H1 (cell line): ENCODE measurements at regions not wholly inside any gene's neighbourhood (a gene's known extent, or its start where the extent isn't known, plus 50 kb on each side); places are given as distances from the start of the nearest gene placed in this dataset.

Experiments used
- CTCF ChIA-PET: fragments of 300-600 bp; sonication (Branson Sonifier 250); formaldehyde crosslinking; loops from one replicate; lab custom pipeline; 2021; ENCODE audit not compliant: partially characterized antibody; lab: Charles Lee
- POLR2A ChIA-PET: fragments of 300-600 bp; sonication (Branson Sonifier 250); formaldehyde crosslinking; loops from one replicate; lab custom pipeline; 2021; ENCODE audit warnings: inconsistent platforms; ENCODE audit not compliant: partially characterized antibody; lab: Charles Lee
- DNase-seq, 2 experiments: peaks; one replicate each; pipeline versions ENCODE4 v3.0.0 to v3.0.0-alpha.2; 2010 to 2022; ENCODE audit warnings: low spot score in 2 of 2, low read depth in 1 of 2, mixed read lengths in 1 of 2
- FAIRE-seq: peaks from 2 replicates; lab custom pipeline; 2011; peaks lifted over from hg19 to GRCh38; lab: Jason Lieb, UNC
- H2AFZ ChIP-seq: 2 replicates; pipeline ENCODE4 v1.8.1; 2012; ENCODE audit warnings: low read length, inconsistent platforms
- H2AK5ac ChIP-seq: 2 replicates; pipeline ENCODE4 v1.6.1; 2013; ENCODE audit warnings: low read depth, low read length
- H2BK120ac ChIP-seq: replicated peaks from 2 replicates; pipeline ENCODE3; 2013; ENCODE audit warnings: low read depth, low read length, inconsistent platforms
- H2BK12ac ChIP-seq: 2 replicates; pipeline ENCODE4 v1.6.1; 2013; ENCODE audit warnings: low read depth, low read length
- H2BK15ac ChIP-seq: 2 replicates; pipeline ENCODE4 v1.6.1; 2013; ENCODE audit warnings: low read length
- H2BK20ac ChIP-seq: 2 replicates; pipeline ENCODE4 v1.6.1; 2013; ENCODE audit warnings: low read length
- H2BK5ac ChIP-seq: 2 replicates; pipeline ENCODE4 v1.6.1; 2013; ENCODE audit warnings: low read depth, low read length
- H3K14ac ChIP-seq: 2 replicates; pipeline ENCODE4 v1.6.1; 2013; ENCODE audit warnings: inconsistent platforms; ENCODE audit not compliant: insufficient read length
- H3K18ac ChIP-seq: 2 replicates; pipeline ENCODE4 v1.6.1; 2013; ENCODE audit warnings: low read length; ENCODE audit errors: extremely low read depth
- H3K23ac ChIP-seq: 2 replicates; pipeline ENCODE4 v1.6.1; 2013; ENCODE audit warnings: inconsistent platforms; ENCODE audit not compliant: insufficient read length
- H3K23me2 ChIP-seq: 2 replicates; pipeline ENCODE4 v1.6.1; 2013; ENCODE audit warnings: low read depth, low read length
- H3K27ac ChIP-seq: 2 replicates; pipeline ENCODE4 v1.6.1; 2011; ENCODE audit warnings: low read depth, low read length, inconsistent platforms
- H3K27me3 ChIP-seq, 4 experiments: replicated peaks in 1 of 4; 1 replicate in 1 of 4; 2 replicates in 3 of 4; pipeline versions ENCODE4 v1.6.1 to v1.8.1; 2011 to 2013; ENCODE audit warnings: low read length in 3 of 4, mild to moderate bottlenecking in 3 of 4, inconsistent platforms in 2 of 4, mixed read lengths in 2 of 4, moderate library complexity in 1 of 4; ENCODE audit not compliant: control insufficient read depth in 3 of 4, insufficient read depth in 3 of 4; ENCODE audit errors: extremely low read depth in 1 of 4
- H3K36me3 ChIP-seq, 4 experiments: 2 replicates each; pipeline versions ENCODE4 v1.6.1 to v1.8.1; 2011 to 2013; ENCODE audit warnings: mild to moderate bottlenecking in 4 of 4, low read length in 3 of 4, moderate library complexity in 2 of 4, control low read depth in 1 of 4, inconsistent platforms in 1 of 4; ENCODE audit not compliant: insufficient read depth in 4 of 4, control insufficient read depth in 2 of 4
- H3K4ac ChIP-seq: replicated peaks from 2 replicates; pipeline ENCODE3; 2013; ENCODE audit warnings: low read length, low read depth, mixed read lengths, inconsistent platforms; ENCODE audit not compliant: insufficient read length
- H3K4me1 ChIP-seq, 4 experiments: replicated peaks in 1 of 4; 1 replicate in 1 of 4; 2 replicates in 3 of 4; pipeline versions ENCODE4 v1.6.1 to v1.8.1; 2011 to 2013; ENCODE audit warnings: low read length in 3 of 4, inconsistent platforms in 2 of 4, mixed read lengths in 1 of 4; ENCODE audit not compliant: insufficient read depth in 4 of 4, control insufficient read depth in 3 of 4
- H3K4me2 ChIP-seq, 2 experiments: 2 replicates each; pipeline versions ENCODE4 v1.6.1 to v1.8.1; 2011 to 2013; ENCODE audit warnings: low read depth in 2 of 2, low read length in 2 of 2, control low read depth in 1 of 2, inconsistent platforms in 1 of 2, mild to moderate bottlenecking in 1 of 2; ENCODE audit not compliant: insufficient read depth in 1 of 2
- H3K4me3 ChIP-seq, 4 experiments: fragments of 200-600, 300-600 bp in 1 of 4; sonication (generic), shearing (Covaris generic), sonication (Bioruptor Twin) in 1 of 4; 2 replicates each; pipeline versions ENCODE4 v1.5.1 to v1.8.1; 2011 to 2016; ENCODE audit warnings: low read length in 4 of 4, low read depth in 3 of 4, control low read depth in 2 of 4, inconsistent platforms in 2 of 4, mild to moderate bottlenecking in 2 of 4, mixed read lengths in 1 of 4, moderate library complexity in 1 of 4; ENCODE audit not compliant: insufficient read depth in 2 of 4; ENCODE audit errors: extremely low read depth in 1 of 4
- H3K56ac ChIP-seq: replicated peaks from 2 replicates; pipeline ENCODE3; 2013; ENCODE audit warnings: low read depth, mild to moderate bottlenecking, mixed read lengths, low read length, inconsistent platforms; ENCODE audit not compliant: insufficient read length
- H3K79me1 ChIP-seq: 2 replicates; pipeline ENCODE4 v1.6.1; 2013; ENCODE audit warnings: low read depth, low read length, control low read depth
- H3K79me2 ChIP-seq, 2 experiments: 2 replicates each; pipeline versions ENCODE4 v1.6.1 to v1.8.1; 2012 to 2013; ENCODE audit warnings: low read length in 2 of 2, mild to moderate bottlenecking in 2 of 2, inconsistent platforms in 1 of 2; ENCODE audit not compliant: insufficient read depth in 2 of 2, control insufficient read depth in 1 of 2
- H3K9ac ChIP-seq, 4 experiments: replicated peaks in 1 of 4; 1 replicate in 1 of 4; 2 replicates in 3 of 4; pipeline versions ENCODE4 v1.6.1 to v1.8.1; 2011 to 2013; ENCODE audit warnings: low read depth in 3 of 4, low read length in 3 of 4, control low read depth in 2 of 4, mild to moderate bottlenecking in 2 of 4, moderate library complexity in 2 of 4, inconsistent platforms in 1 of 4; ENCODE audit errors: extremely low read depth in 1 of 4
- H3K9me3 ChIP-seq, 2 experiments: 2 replicates each; pipeline versions ENCODE4 v1.6.1 to v1.8.1; 2012 to 2013; ENCODE audit warnings: mild to moderate bottlenecking in 2 of 2, moderate library complexity in 2 of 2, control low read depth in 1 of 2, inconsistent platforms in 1 of 2, low read depth in 1 of 2, low read length in 1 of 2, mixed read lengths in 1 of 2; ENCODE audit not compliant: insufficient read depth in 2 of 2
- H4K20me1 ChIP-seq, 2 experiments: replicated peaks in 1 of 2; 2 replicates each; pipeline versions ENCODE3 to v1.8.1; 2011 to 2013; ENCODE audit warnings: inconsistent platforms in 2 of 2, low read length in 2 of 2, mild to moderate bottlenecking in 1 of 2; ENCODE audit not compliant: insufficient read depth in 2 of 2, control insufficient read depth in 1 of 2
- H4K5ac ChIP-seq: 2 replicates; pipeline ENCODE4 v1.6.1; 2013; ENCODE audit warnings: low read length, low read depth, mixed read lengths, inconsistent platforms; ENCODE audit not compliant: insufficient read length
- H4K8ac ChIP-seq: 2 replicates; pipeline ENCODE4 v1.8.0; 2013; ENCODE audit warnings: mild to moderate bottlenecking, moderate library complexity, low read length, inconsistent platforms; ENCODE audit not compliant: insufficient read depth; ENCODE audit errors: extremely low read depth
- H4K91ac ChIP-seq: replicated peaks from 2 replicates; pipeline ENCODE3; 2013; ENCODE audit warnings: low read length, mixed read lengths, inconsistent platforms; ENCODE audit not compliant: insufficient read length
- CEBPB ChIP-seq: IDR thresholded peaks from 2 replicates; pipeline ENCODE4 v1.6.1; 2012; ENCODE audit warnings: low read depth, low read length
- CTCF ChIP-seq, 3 experiments: IDR thresholded peaks; 1 replicate in 2 of 3; 2 replicates in 1 of 3; pipeline versions ENCODE4 v1.5.1 to v1.6.1; 2011; ENCODE audit warnings: low read length in 3 of 3, mild to moderate bottlenecking in 3 of 3, inconsistent platforms in 2 of 3, low read depth in 1 of 3, moderate library complexity in 1 of 3; ENCODE audit not compliant: insufficient read depth in 1 of 3; ENCODE audit errors: control extremely low read depth in 1 of 3
- EZH2 ChIP-seq: fragments of 200-600 bp; sonication (generic); IDR thresholded peaks from 2 replicates; pipeline ENCODE4 v1.7.1; 2012; ENCODE audit warnings: low read depth, mild to moderate bottlenecking, moderate library complexity, low read length, inconsistent platforms; ENCODE audit not compliant: severe bottlenecking
- HDAC2 ChIP-seq, 2 experiments: fragments of 300-600 bp in 1 of 2; sonication (generic) in 1 of 2; IDR thresholded peaks; 2 replicates each; pipeline ENCODE4 v1.6.1; 2011 to 2012; ENCODE audit warnings: low read depth in 2 of 2, low read length in 2 of 2, mild to moderate bottlenecking in 2 of 2, moderate library complexity in 2 of 2, borderline replicate concordance in 1 of 2, inconsistent platforms in 1 of 2
- JUN ChIP-seq: IDR thresholded peaks from 2 replicates; pipeline ENCODE4 v1.6.1; 2011; ENCODE audit warnings: low read depth, mild to moderate bottlenecking, improper control_type of control experiment, low read length
- PHF8 ChIP-seq: fragments of 200-600 bp; sonication (generic); conservative IDR thresholded peaks from 2 replicates; pipeline ENCODE4 v1.7.1; 2012; ENCODE audit warnings: low read depth, mild to moderate bottlenecking, inconsistent platforms, low read length, moderate library complexity
- POLR2AphosphoS5 ChIP-seq: IDR thresholded peaks from 2 replicates; pipeline ENCODE4 v1.6.1; 2011; ENCODE audit warnings: low read depth, low read length
- RFX5 ChIP-seq: IDR thresholded peaks from 2 replicates; pipeline ENCODE4 v1.6.1; 2011; ENCODE audit warnings: low read depth, low read length, improper control_type of control experiment, borderline replicate concordance
- RXRA ChIP-seq: IDR thresholded peaks from 2 replicates; pipeline ENCODE4 v1.6.1; 2011; ENCODE audit warnings: low read depth, mild to moderate bottlenecking, low read length, moderate library complexity; ENCODE audit not compliant: insufficient read depth
- TAF7 ChIP-seq: optimal IDR thresholded peaks from 2 replicates; pipeline ENCODE3; 2011; ENCODE audit warnings: low read depth, mild to moderate bottlenecking, inconsistent platforms, low read length, moderate library complexity, borderline replicate concordance
- TBP ChIP-seq: IDR thresholded peaks from 2 replicates; pipeline ENCODE4 v1.6.1; 2011; ENCODE audit warnings: low read depth, low read length, improper control_type of control experiment
- TCF12 ChIP-seq: IDR thresholded peaks from 2 replicates; pipeline ENCODE4 v1.6.1; 2011; ENCODE audit warnings: low read depth, mild to moderate bottlenecking, low read length
- ZNF274 ChIP-seq: IDR thresholded peaks from 2 replicates; pipeline ENCODE4 v1.7.0; 2012; ENCODE audit warnings: low read length, borderline replicate concordance; ENCODE audit errors: extremely low read depth
- WGBS, 2 experiments: shearing (Covaris generic) in 1 of 2; methylation state at CpG; one replicate each; pipeline versions ENCODE4 v1.1.6 to v1.1.7; 2013 to 2015; ENCODE audit warnings: low lambda C conversion rate in 2 of 2, mixed read lengths in 2 of 2, inconsistent platforms in 1 of 2, low coverage in 1 of 2, missing lambda C conversion rate in 1 of 2; ENCODE audit not compliant: insufficient replicate concordance in 2 of 2, insufficient coverage in 1 of 2, insufficient read length in 1 of 2; ENCODE audit errors: extremely low coverage in 1 of 2, missing lambda C conversion rate in 1 of 2; 5-methylcytosine and 5-hydroxymethylcytosine counted together

GRCh38 chr14:84001023-84001422, 1528.9 kb upstream of the FLRT2 start:
- no peak overlapping the region for H3K18ac ChIP-seq
- H2BK120ac ChIP-seq = no peak overlapping the region
- FAIRE-seq (no peak), DNase-seq (no peak)
- no peak overlapping the region for H4K5ac ChIP-seq
- no peaks in the 10 kb centered on the region for H3K36me3 ChIP-seq
- no peak overlapping the region for H2BK20ac ChIP-seq
- no peaks in the 10 kb centered on the region for H3K23me2 ChIP-seq
- no peak overlapping the region for H2BK12ac ChIP-seq
- H3K23ac ChIP-seq = no peak overlapping the region
- H3K14ac ChIP-seq = no peak overlapping the region
- H4K20me1 ChIP-seq = no peaks in the 10 kb centered on the region
- H3K4me3 ChIP-seq = no peak overlapping the region
- H4K91ac ChIP-seq = no peak overlapping the region
- H3K56ac ChIP-seq = no peak overlapping the region
- H3K27ac ChIP-seq = no peak overlapping the region
- H3K79me2 ChIP-seq = no peaks in the 10 kb centered on the region
- H2BK15ac ChIP-seq = no peak overlapping the region
- POLR2A ChIA-PET = no interaction called here
- H3K4ac ChIP-seq = no peak overlapping the region
- H4K8ac ChIP-seq = no peak overlapping the region
- H3K4me2 ChIP-seq = no peak overlapping the region
- CTCF ChIA-PET = no interaction called here
- H2BK5ac ChIP-seq = no peak overlapping the region
- H3K9me3 ChIP-seq = no peaks in the 10 kb centered on the region
- 100% methylated on average over 3 of the region's 3 CpGs; no CpG with 5 or more reads in 1 of the 2 experiments for WGBS, 2 experiments
- no peaks in the 10 kb centered on the region for H3K27me3 ChIP-seq
- H3K9ac ChIP-seq = no peak overlapping the region
- H2AK5ac ChIP-seq = no peak overlapping the region
- H3K79me1 ChIP-seq = no peaks in the 10 kb centered on the region
- no peaks in the 10 kb centered on the region for H3K4me1 ChIP-seq
- no peak overlapping the region for H2AFZ ChIP-seq
- no peak for TF ChIP-seq JUN
- TF ChIP-seq RFX5 = no peak
- no peak for TF ChIP-seq PHF8
- no peak for TF ChIP-seq HDAC2 (IDR thresholded peaks at IDR 0.05; ENCODE audit: borderline replicate concordance in 1 of 2, low read depth in 2 of 2, low read length in 2 of 2)
- no peak for TF ChIP-seq CEBPB
- TF ChIP-seq TBP = no peak
- no peak for TF ChIP-seq EZH2
- no peak for TF ChIP-seq CTCF (IDR thresholded peaks at IDR 0.05; ENCODE audit: control extremely low read depth in 1 of 3, insufficient read depth in 1 of 3, low read depth in 1 of 3, low read length in 3 of 3)
- TF ChIP-seq RXRA = no peak
- TF ChIP-seq TAF7 = no peak
- no peak for TF ChIP-seq ZNF274
- TF ChIP-seq POLR2AphosphoS5 = no peak
- no peak for TF ChIP-seq TCF12
